HCT116 (cell line): ENCODE measurements at regions not wholly inside any gene's neighbourhood (a gene's known extent, or its start where the extent isn't known, plus 50 kb on each side); places are given as distances from the start of the nearest gene placed in this dataset.

Source experiments
- ATAC-seq: fragments of 200-7000 bp; cut with Tn5 transposase; 2 replicates; pipeline ENCODE4 v1.9.1; 2020; ENCODE audit warnings: mild to moderate bottlenecking, moderate library complexity
- BruUV-seq: library from RNA; stranded (reverse); fragments of 400-500 nt; replicated peaks from 2 replicates; lab custom pipeline; 2021; lab: Mats Ljungman, UMichigan
- CTCF ChIA-PET: fragments of 300-600 bp; sonication (Branson Sonifier 250); formaldehyde crosslinking; loops from one replicate; lab custom pipeline; 2021; ENCODE audit warnings: antibody characterized with exemption; lab: Charles Lee
- POLR2A ChIA-PET: fragments of 300-600, 350-600 bp; sonication (Branson Sonifier 250); formaldehyde crosslinking; loops from one replicate; lab custom pipeline; 2021; ENCODE audit warnings: antibody characterized with exemption; lab: Charles Lee
- RAD21 ChIA-PET, 2 experiments: fragments of 300-600 bp; sonication (Branson Sonifier 250); formaldehyde crosslinking; loops; one replicate each; lab custom pipeline; 2023; ENCODE audit warnings: low total read pairs in 2 of 2; ENCODE audit not compliant: uncharacterized antibody in 2 of 2, unreplicated experiment in 2 of 2, low non-redundant PET in 1 of 2; lab: Charles Lee
- DNase-seq: peaks from one replicate; pipeline ENCODE4 v3.0.0-alpha.2; 2010; ENCODE audit warnings: low read depth, low spot score
- H2AFZ ChIP-seq: fragments of 200-600 bp; shearing (Covaris generic), sonication (generic); 2 replicates; pipeline ENCODE4 v1.6.1; 2017; ENCODE audit warnings: low read depth, mixed run types, mixed read lengths, antibody characterized with exemption, low read length; ENCODE audit not compliant: poor library complexity, severe bottlenecking
- H3K27ac ChIP-seq: 2 replicates; pipeline ENCODE4 v1.5.1; 2012; ENCODE audit warnings: low read depth, low read length
- H3K27me3 ChIP-seq: fragments of 200-600 bp; sonication (generic); 2 replicates; pipeline ENCODE4 v1.6.1; 2016; ENCODE audit warnings: mixed run types, low read length, mixed read lengths; ENCODE audit not compliant: insufficient read depth
- H3K36me3 ChIP-seq, 2 experiments: fragments of 200-500 bp in 1 of 2; fragments of 200-600 bp in 1 of 2; sonication (Bioruptor generic) in 1 of 2; sonication (generic) in 1 of 2; 2 replicates each; pipeline versions ENCODE4 v1.5.1 to v1.6.1; 2014 to 2016; ENCODE audit warnings: low read length in 2 of 2, inconsistent platforms in 1 of 2, mixed read lengths in 1 of 2, mixed run types in 1 of 2; ENCODE audit not compliant: insufficient read depth in 2 of 2, control insufficient read depth in 1 of 2
- H3K4me1 ChIP-seq, 2 experiments: fragments of 200-600 bp in 1 of 2; sonication (generic) in 1 of 2; 2 replicates each; pipeline versions ENCODE4 v1.5.1 to v1.6.1; 2012 to 2017; ENCODE audit warnings: low read length in 2 of 2, inconsistent platforms in 1 of 2, mild to moderate bottlenecking in 1 of 2, mixed read lengths in 1 of 2, mixed run types in 1 of 2, moderate library complexity in 1 of 2; ENCODE audit not compliant: insufficient read depth in 2 of 2, control insufficient read depth in 1 of 2
- H3K4me2 ChIP-seq: fragments of 200-600 bp; sonication (generic); 2 replicates; pipeline ENCODE4 v1.6.1; 2017; ENCODE audit warnings: mixed run types, low read length, mixed read lengths
- H3K4me3 ChIP-seq, 2 experiments: fragments of 200-600 bp in 1 of 2; sonication (generic) in 1 of 2; replicated peaks in 1 of 2; 2 replicates each; pipeline ENCODE4 v1.5.1; 2011 to 2016; ENCODE audit warnings: low read length in 2 of 2, control low read depth in 1 of 2, low read depth in 1 of 2, mild to moderate bottlenecking in 1 of 2, mixed read lengths in 1 of 2, mixed run types in 1 of 2
- H3K79me2 ChIP-seq: fragments of 200-600 bp; sonication (generic); 2 replicates; pipeline ENCODE4 v1.6.1; 2017; ENCODE audit warnings: mild to moderate bottlenecking, mixed run types, low read length, moderate library complexity, mixed read lengths; ENCODE audit not compliant: insufficient read depth
- H3K9ac ChIP-seq: fragments of 200-600 bp; sonication (generic); 2 replicates; pipeline ENCODE4 v1.6.1; 2016; ENCODE audit warnings: low read length, mixed read lengths
- H3K9me2 ChIP-seq: fragments of 200-600 bp; sonication (generic), shearing (Covaris generic); 2 replicates; pipeline ENCODE4 v1.6.1; 2017; ENCODE audit warnings: mixed run types, mild to moderate bottlenecking, moderate library complexity; ENCODE audit not compliant: insufficient read depth
- H3K9me3 ChIP-seq, 2 experiments: fragments of 200-500 bp in 1 of 2; fragments of 200-600 bp in 1 of 2; sonication (Bioruptor generic) in 1 of 2; sonication (generic) in 1 of 2; 2 replicates each; pipeline ENCODE4 v1.6.1; 2014 to 2017; ENCODE audit warnings: low read length in 2 of 2, mixed read lengths in 2 of 2, inconsistent platforms in 1 of 2, low read depth in 1 of 2, mild to moderate bottlenecking in 1 of 2, mixed run types in 1 of 2, moderate library complexity in 1 of 2; ENCODE audit not compliant: control insufficient read depth in 1 of 2, insufficient read depth in 1 of 2
- H4K20me1 ChIP-seq: fragments of 200-600 bp; sonication (generic), shearing (Covaris generic); 2 replicates; pipeline ENCODE4 v1.6.1; 2017; ENCODE audit warnings: mixed run types, mild to moderate bottlenecking, moderate library complexity; ENCODE audit not compliant: insufficient read depth
- CBX3 ChIP-seq: IDR thresholded peaks from 2 replicates; pipeline ENCODE4 v1.6.1; 2012; ENCODE audit warnings: low read depth
- FOSL1 ChIP-seq: IDR thresholded peaks from 2 replicates; pipeline ENCODE4 v1.6.1; 2012; ENCODE audit warnings: low read depth
- JUND ChIP-seq: IDR thresholded peaks from 2 replicates; pipeline ENCODE4 v1.6.1; 2012
- POLR2A ChIP-seq: IDR thresholded peaks from 2 replicates; pipeline ENCODE4 v1.7.0; 2011; ENCODE audit warnings: borderline replicate concordance; ENCODE audit not compliant: insufficient read depth, insufficient read length; ENCODE audit errors: extremely low read depth
- RAD21 ChIP-seq: IDR thresholded peaks from 2 replicates; pipeline ENCODE4 v1.6.1; 2012; ENCODE audit warnings: low read depth, mild to moderate bottlenecking
- SIN3A ChIP-seq: IDR thresholded peaks from 2 replicates; pipeline ENCODE4 v1.6.1; 2012; ENCODE audit warnings: low read depth
- ZNF274 ChIP-seq: fragments of 200-500 bp; sonication (Bioruptor generic); IDR thresholded peaks from 2 replicates; pipeline ENCODE4 v1.6.1; 2014; ENCODE audit warnings: mild to moderate bottlenecking, low read depth, low read length, inconsistent platforms
- intact Hi-C: fragments of 100-400 bp; cut with micrococcal nuclease; formaldehyde crosslinking; loops from 2 replicates; pipeline ENCODE4 v1.10.0; 2022
- TF ChIP-seq, protein P1 (sequence below): IDR thresholded peaks from 2 replicates; pipeline ENCODE4 v1.6.1; 2012; ENCODE audit warnings: low read depth
- TF ChIP-seq, protein P2 (sequence below), 3 experiments: fragments of 200-600 bp in 1 of 3; sonication (generic) in 1 of 3; IDR thresholded peaks in 2 of 3; conservative IDR thresholded peaks in 1 of 3; 2 replicates each; pipeline ENCODE4 v1.5.1; 2012 to 2017; ENCODE audit warnings: low read depth in 2 of 3, low read length in 2 of 3, antibody characterized with exemption in 1 of 3, borderline replicate concordance in 1 of 3, control low read depth in 1 of 3, mild to moderate bottlenecking in 1 of 3, mixed read lengths in 1 of 3, mixed run types in 1 of 3, moderate library complexity in 1 of 3; ENCODE audit not compliant: insufficient read depth in 1 of 3
- TF ChIP-seq, protein P3 (sequence below): IDR thresholded peaks from 2 replicates; pipeline ENCODE4 v1.6.1; 2012

DNA sequence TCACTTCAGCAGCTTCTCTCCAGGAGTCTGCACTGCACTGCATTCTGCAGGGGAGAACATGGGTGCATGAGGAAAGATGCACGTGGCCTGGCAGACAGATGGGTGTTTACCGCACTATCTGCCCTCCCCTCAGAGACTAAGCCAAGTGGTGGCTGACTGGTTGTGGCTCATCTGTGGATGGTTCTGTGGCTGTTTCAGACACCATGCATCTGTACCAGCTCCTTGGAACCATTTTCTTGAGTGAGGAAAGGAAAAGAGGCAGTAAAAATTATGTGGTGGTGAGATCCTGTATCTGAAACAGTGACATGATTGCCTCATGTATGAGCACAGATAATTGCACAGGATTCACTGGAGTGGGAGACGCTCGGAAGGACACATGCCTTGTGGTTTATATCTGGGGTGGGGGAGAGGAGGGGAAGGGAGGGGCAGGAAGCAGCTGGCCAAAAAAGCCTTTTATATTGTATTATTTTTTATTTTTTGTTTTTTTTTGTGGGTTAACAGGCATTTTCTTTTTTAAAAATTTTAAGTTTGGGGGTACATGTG, 161.7 kb downstream of the ERMARD start:
- Histone ChIP-seq H3K9me2 (no peaks in the 10 kb centered on the region), H3K36me3 (no peaks in the 10 kb centered on the region), H2AFZ (no peak overlapping the region), H3K4me2 (no peak overlapping the region), H3K4me3 (no peak overlapping the region), H3K9me3 (peaks cover 0 to 4% of the 10 kb centered on the region in 2 experiments; a peak in 1 of 4 replicates), H3K4me1 (no peaks in the 10 kb centered on the region), H3K27me3 (no peaks in the 10 kb centered on the region), H3K79me2 (no peaks in the 10 kb centered on the region), H4K20me1 (no peaks in the 10 kb centered on the region), H3K9ac (no peak overlapping the region), H3K27ac (no peak overlapping the region)
- TF ChIP-seq RAD21 (no peak), POLR2A (no peak), JUND (no peak), SIN3A (no peak), ZNF274 (no peak), FOSL1 (no peak), CBX3 (no peak)
- TF ChIP-seq, protein P1, sequence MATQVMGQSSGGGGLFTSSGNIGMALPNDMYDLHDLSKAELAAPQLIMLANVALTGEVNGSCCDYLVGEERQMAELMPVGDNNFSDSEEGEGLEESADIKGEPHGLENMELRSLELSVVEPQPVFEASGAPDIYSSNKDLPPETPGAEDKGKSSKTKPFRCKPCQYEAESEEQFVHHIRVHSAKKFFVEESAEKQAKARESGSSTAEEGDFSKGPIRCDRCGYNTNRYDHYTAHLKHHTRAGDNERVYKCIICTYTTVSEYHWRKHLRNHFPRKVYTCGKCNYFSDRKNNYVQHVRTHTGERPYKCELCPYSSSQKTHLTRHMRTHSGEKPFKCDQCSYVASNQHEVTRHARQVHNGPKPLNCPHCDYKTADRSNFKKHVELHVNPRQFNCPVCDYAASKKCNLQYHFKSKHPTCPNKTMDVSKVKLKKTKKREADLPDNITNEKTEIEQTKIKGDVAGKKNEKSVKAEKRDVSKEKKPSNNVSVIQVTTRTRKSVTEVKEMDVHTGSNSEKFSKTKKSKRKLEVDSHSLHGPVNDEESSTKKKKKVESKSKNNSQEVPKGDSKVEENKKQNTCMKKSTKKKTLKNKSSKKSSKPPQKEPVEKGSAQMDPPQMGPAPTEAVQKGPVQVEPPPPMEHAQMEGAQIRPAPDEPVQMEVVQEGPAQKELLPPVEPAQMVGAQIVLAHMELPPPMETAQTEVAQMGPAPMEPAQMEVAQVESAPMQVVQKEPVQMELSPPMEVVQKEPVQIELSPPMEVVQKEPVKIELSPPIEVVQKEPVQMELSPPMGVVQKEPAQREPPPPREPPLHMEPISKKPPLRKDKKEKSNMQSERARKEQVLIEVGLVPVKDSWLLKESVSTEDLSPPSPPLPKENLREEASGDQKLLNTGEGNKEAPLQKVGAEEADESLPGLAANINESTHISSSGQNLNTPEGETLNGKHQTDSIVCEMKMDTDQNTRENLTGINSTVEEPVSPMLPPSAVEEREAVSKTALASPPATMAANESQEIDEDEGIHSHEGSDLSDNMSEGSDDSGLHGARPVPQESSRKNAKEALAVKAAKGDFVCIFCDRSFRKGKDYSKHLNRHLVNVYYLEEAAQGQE, result no peak
- TF ChIP-seq, protein P2, sequence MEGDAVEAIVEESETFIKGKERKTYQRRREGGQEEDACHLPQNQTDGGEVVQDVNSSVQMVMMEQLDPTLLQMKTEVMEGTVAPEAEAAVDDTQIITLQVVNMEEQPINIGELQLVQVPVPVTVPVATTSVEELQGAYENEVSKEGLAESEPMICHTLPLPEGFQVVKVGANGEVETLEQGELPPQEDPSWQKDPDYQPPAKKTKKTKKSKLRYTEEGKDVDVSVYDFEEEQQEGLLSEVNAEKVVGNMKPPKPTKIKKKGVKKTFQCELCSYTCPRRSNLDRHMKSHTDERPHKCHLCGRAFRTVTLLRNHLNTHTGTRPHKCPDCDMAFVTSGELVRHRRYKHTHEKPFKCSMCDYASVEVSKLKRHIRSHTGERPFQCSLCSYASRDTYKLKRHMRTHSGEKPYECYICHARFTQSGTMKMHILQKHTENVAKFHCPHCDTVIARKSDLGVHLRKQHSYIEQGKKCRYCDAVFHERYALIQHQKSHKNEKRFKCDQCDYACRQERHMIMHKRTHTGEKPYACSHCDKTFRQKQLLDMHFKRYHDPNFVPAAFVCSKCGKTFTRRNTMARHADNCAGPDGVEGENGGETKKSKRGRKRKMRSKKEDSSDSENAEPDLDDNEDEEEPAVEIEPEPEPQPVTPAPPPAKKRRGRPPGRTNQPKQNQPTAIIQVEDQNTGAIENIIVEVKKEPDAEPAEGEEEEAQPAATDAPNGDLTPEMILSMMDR (IDR thresholded peaks at IDR 0.05 in 2 of 3, conservative IDR thresholded peaks at IDR 0.05 in 1 of 3; ENCODE audit: borderline replicate concordance in 1 of 3, insufficient read depth in 1 of 3, low read depth in 2 of 3, low read length in 2 of 3), result no peak
- TF ChIP-seq, protein P3, sequence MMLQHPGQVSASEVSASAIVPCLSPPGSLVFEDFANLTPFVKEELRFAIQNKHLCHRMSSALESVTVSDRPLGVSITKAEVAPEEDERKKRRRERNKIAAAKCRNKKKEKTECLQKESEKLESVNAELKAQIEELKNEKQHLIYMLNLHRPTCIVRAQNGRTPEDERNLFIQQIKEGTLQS, result no peak
- ChIA-PET CTCF (no interaction called here), RAD21 (interaction anchor here in 1 of 2 experiments (0.6 kb wide), 1 partner anchor 358 kb away, joined by 3 read pairs; no protein-coding TSS in a partner anchor), POLR2A (no interaction called here)
- intact Hi-C loops, result no loop called here
- BruUV-seq, result no TSS peak
- DNase-seq (no peak), ATAC-seq (no peak)
